ENCODE measurements at regions not wholly inside any gene's neighbourhood (a gene's known extent, or its start where the extent isn't known, plus 50 kb on each side); places are given as distances from the start of the nearest gene placed in this dataset.

- TF ChIP-seq CTCF (IDR thresholded peaks at IDR 0.05) (no peak), EP300 (IDR thresholded peaks at IDR 0.05) (no peak)
These were observed 681.2 kb downstream of the PLPP3 start for GRCh38 chr1:55898181-55898580.

All from ovary (tissue), 3 donors.